ENCODE measurements at regions not wholly inside any gene's neighbourhood (a gene's known extent, or its start where the extent isn't known, plus 50 kb on each side); places are given as distances from the start of the nearest gene placed in this dataset.
"Not testable (repeated sequence)": the region's sequence is repeated elsewhere in the genome, so short reads cannot be mapped to it uniquely, and the experiment has no call there.

DNA sequence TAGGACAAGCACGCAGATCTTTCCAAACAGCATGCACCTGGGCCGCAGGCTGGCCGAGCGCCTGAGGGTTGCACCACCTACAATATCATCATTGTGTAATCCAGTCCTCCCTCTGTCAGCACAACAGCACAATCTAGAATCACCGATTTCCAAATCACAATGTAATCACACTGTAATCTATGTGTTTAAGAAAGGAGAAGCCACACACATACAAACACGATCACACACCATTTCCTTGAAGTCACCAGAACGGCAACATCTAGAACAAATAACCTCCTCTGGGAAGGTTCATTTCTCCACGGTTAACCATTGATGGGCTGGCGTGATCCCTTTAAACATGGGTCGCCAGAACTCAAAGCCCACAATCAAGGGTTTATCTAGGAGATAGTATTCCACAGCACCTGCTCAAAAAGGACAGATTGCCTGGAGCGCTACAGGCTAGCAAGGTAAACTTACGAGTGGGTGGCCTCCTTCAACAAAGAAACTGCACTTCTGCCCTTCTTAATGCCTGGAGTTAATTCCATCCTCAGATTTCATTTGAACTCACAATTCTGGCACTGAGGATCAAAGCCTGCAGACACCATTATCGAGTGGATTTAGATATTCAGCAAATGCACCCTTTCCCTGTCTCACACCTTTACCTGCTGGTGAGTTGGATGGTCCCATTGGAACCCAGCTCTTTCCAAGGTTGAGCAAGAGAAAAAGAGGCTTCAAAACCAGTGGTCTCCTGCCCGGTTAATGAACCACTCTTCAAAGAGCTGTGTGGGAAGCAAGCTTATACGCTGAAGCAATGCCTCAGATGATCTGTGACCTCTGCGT, 83.8 kb upstream of the FOXQ1 start:
- ATAC-seq (replicated peaks in 1 of 2) (no peak), DNase-seq (no peak)
- H3K27ac Mint-ChIP-seq, result no peak overlapping the region
- no peaks in the 10 kb centered on the region for H3K36me3 Mint-ChIP-seq (ENCODE audit: insufficient read depth in 2 of 2)
- no peaks in the 10 kb centered on the region for H3K4me1 Mint-ChIP-seq (ENCODE audit: low read depth)
- no peaks in the 10 kb centered on the region for H3K9me3 Mint-ChIP-seq
- H3K4me3 Mint-ChIP-seq, result no peak overlapping the region
- H3K27me3 Mint-ChIP-seq (ENCODE audit: low read depth), result peaks cover 23% of the 10 kb centered on the region

DNA sequence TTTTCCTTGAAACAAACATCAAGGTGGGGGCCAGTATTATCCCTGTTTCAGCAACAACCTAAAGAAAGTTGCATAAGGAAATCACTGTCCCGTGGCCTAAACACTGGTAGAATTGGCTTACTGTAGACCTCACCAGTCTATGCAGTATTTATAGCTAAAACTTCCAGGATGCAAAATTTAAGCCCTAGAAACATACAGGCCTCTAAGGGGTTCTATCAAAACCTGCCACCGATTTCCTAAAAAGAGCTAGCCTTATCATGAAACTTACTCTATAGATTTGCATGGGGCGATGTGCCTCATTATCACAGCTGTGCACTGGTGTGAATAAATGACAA, 84.3 kb upstream of the FOXQ1 start:
- H3K27me3 Mint-ChIP-seq (ENCODE audit: low read depth), result peaks cover 23% of the 10 kb centered on the region
- H3K9me3 Mint-ChIP-seq, result no peaks in the 10 kb centered on the region
- no peak for ATAC-seq (replicated peaks in 1 of 2)
- no peak for DNase-seq
- no peaks in the 10 kb centered on the region for H3K4me1 Mint-ChIP-seq (ENCODE audit: low read depth)
- no peak overlapping the region for H3K4me3 Mint-ChIP-seq
- no peak overlapping the region for H3K27ac Mint-ChIP-seq
- H3K36me3 Mint-ChIP-seq (ENCODE audit: insufficient read depth in 2 of 2), result no peaks in the 10 kb centered on the region

- H3K4me1 Mint-ChIP-seq (ENCODE audit: low read depth), result no peaks in the 10 kb centered on the region
- DNase-seq, result no peak
- no peaks in the 10 kb centered on the region for H3K9me3 Mint-ChIP-seq
- H3K36me3 Mint-ChIP-seq (ENCODE audit: insufficient read depth in 2 of 2), result no peaks in the 10 kb centered on the region
- no peak overlapping the region for H3K27ac Mint-ChIP-seq
- peaks cover 16% of the 10 kb centered on the region for H3K27me3 Mint-ChIP-seq (ENCODE audit: low read depth)
- no peak for ATAC-seq (replicated peaks in 1 of 2)
- H3K4me3 Mint-ChIP-seq, result no peak overlapping the region
Measured at GRCh38 chr6:1226277-1227099, 85.4 kb upstream of the FOXQ1 start.

DNA sequence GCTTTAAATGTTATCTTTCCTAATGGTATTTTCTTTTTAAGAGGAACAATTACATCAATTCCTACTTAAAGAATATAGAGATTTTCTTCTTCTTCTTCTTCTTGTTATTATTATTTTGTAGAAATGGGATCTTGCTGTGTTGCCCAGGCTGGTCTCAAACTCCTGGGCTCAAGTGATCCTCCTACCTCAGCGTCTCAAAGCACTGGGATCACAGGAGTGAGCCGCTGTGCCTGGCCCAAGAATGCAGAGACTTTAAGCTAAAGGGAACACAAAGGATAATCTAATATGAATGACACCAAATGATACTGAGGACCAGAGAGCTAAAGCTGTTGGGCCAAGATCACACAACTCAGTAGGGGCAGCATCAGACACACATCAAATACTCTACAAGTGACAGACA, 87.4 kb upstream of the FOXQ1 start:
- DNase-seq (no peak), ATAC-seq (replicated peaks in 1 of 2) (no peak)
- Mint-ChIP-seq H3K4me1 (ENCODE audit: low read depth) (no peaks in the 10 kb centered on the region), H3K4me3 (no peak overlapping the region), H3K36me3 (ENCODE audit: insufficient read depth in 2 of 2) (no peaks in the 10 kb centered on the region), H3K27me3 (ENCODE audit: low read depth) (peaks cover 22% of the 10 kb centered on the region), H3K9me3 (no peaks in the 10 kb centered on the region), H3K27ac (no peak overlapping the region)

- Mint-ChIP-seq H3K27me3 (ENCODE audit: low read depth) (peaks cover 20% of the 10 kb centered on the region), H3K27ac (no peak overlapping the region), H3K4me3 (no peak overlapping the region), H3K4me1 (ENCODE audit: low read depth) (no peaks in the 10 kb centered on the region), H3K36me3 (ENCODE audit: insufficient read depth in 2 of 2) (no peaks in the 10 kb centered on the region), H3K9me3 (no peaks in the 10 kb centered on the region)
- ATAC-seq (replicated peaks in 1 of 2), result no peak
- no peak for DNase-seq
Measured at GRCh38 chr6:1222728-1223595, 88.9 kb upstream of the FOXQ1 start.

DNA sequence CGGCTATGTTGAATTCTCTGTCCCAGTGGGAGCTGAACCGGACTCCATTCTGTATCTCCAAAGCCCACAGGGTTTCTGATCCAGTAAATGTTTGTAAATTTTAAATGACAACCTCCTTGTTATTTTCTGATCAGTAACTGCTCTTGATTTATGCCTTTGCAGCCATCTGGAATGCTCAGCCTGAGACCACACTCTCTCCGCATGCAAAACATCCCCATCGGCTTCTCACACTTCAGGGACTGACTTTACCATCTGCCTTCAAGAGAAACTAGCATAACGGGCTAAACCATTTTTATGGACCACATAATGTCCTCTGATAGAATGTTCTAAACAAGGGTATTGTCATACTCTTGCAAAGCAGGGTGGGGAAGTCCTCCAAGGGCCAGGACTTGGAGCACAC, 94.5 kb upstream of the FOXQ1 start:
- H3K4me3 Mint-ChIP-seq, result no peak overlapping the region
- no peaks in the 10 kb centered on the region for H3K9me3 Mint-ChIP-seq
- no peak for DNase-seq
- peaks cover 18% of the 10 kb centered on the region for H3K27me3 Mint-ChIP-seq (ENCODE audit: low read depth)
- H3K36me3 Mint-ChIP-seq (ENCODE audit: insufficient read depth in 2 of 2), result no peaks in the 10 kb centered on the region
- H3K4me1 Mint-ChIP-seq (ENCODE audit: low read depth), result no peaks in the 10 kb centered on the region
- H3K27ac Mint-ChIP-seq, result no peak overlapping the region
- ATAC-seq (replicated peaks in 1 of 2), result no peak

- Mint-ChIP-seq H3K9me3 (no peaks in the 10 kb centered on the region), H3K4me3 (no peak overlapping the region), H3K4me1 (ENCODE audit: low read depth) (no peaks in the 10 kb centered on the region), H3K36me3 (ENCODE audit: insufficient read depth in 2 of 2) (no peaks in the 10 kb centered on the region), H3K27me3 (ENCODE audit: low read depth) (peaks cover 18% of the 10 kb centered on the region), H3K27ac (no peak overlapping the region)
- ATAC-seq (replicated peaks in 1 of 2), result no peak
- DNase-seq, result no peak
Measured at GRCh38 chr6:1216488-1216974, 95.4 kb upstream of the FOXQ1 start.

- Mint-ChIP-seq H3K27me3 (ENCODE audit: low read depth) (peaks cover 18% of the 10 kb centered on the region), H3K27ac (no peak overlapping the region), H3K36me3 (ENCODE audit: insufficient read depth in 2 of 2) (no peaks in the 10 kb centered on the region), H3K9me3 (no peaks in the 10 kb centered on the region), H3K4me3 (no peak overlapping the region), H3K4me1 (ENCODE audit: low read depth) (no peaks in the 10 kb centered on the region)
- DNase-seq, result no peak
- no peak for ATAC-seq (replicated peaks in 1 of 2)
Measured at GRCh38 chr6:1215884-1216487, 95.9 kb upstream of the FOXQ1 start.

GRCh38 chr6:1215023-1215422, 96.9 kb upstream of the FOXQ1 start:
- DNase-seq (no peak), ATAC-seq (replicated peaks in 1 of 2) (no peak)
- no peaks in the 10 kb centered on the region for H3K9me3 Mint-ChIP-seq
- no peak overlapping the region for H3K4me3 Mint-ChIP-seq
- H3K4me1 Mint-ChIP-seq (ENCODE audit: low read depth), result no peaks in the 10 kb centered on the region
- H3K27ac Mint-ChIP-seq, result no peak overlapping the region
- peaks cover 13% of the 10 kb centered on the region for H3K27me3 Mint-ChIP-seq (ENCODE audit: low read depth)
- no peaks in the 10 kb centered on the region for H3K36me3 Mint-ChIP-seq (ENCODE audit: insufficient read depth in 2 of 2)

GRCh38 chr6:1212919-1213318, 99.0 kb upstream of the FOXQ1 start:
- Mint-ChIP-seq H3K9me3 (peaks cover 0 to 3% of the 10 kb centered on the region in 2 donors), H3K4me3 (no peak overlapping the region), H3K36me3 (ENCODE audit: insufficient read depth in 2 of 2) (no peaks in the 10 kb centered on the region), H3K27me3 (ENCODE audit: low read depth) (peaks cover 13% of the 10 kb centered on the region), H3K4me1 (ENCODE audit: low read depth) (no peaks in the 10 kb centered on the region), H3K27ac (no peak overlapping the region)
- DNase-seq (no peak), ATAC-seq (replicated peaks in 1 of 2) (no peak)

GRCh38 chr6:1212138-1212537, 99.8 kb upstream of the FOXQ1 start:
- ATAC-seq (replicated peaks in 1 of 2); H3K27ac Mint-ChIP-seq; H3K36me3 Mint-ChIP-seq (ENCODE audit: insufficient read depth in 2 of 2); H3K4me1 Mint-ChIP-seq (ENCODE audit: low read depth); DNase-seq; H3K4me3 Mint-ChIP-seq; H3K9me3 Mint-ChIP-seq: not testable (repeated sequence)
- H3K27me3 Mint-ChIP-seq (ENCODE audit: low read depth), result peaks cover 13% of the 10 kb centered on the region

- peaks cover 19% of the 10 kb centered on the region for H3K27me3 Mint-ChIP-seq (ENCODE audit: low read depth)
- ATAC-seq (replicated peaks in 1 of 2); H3K4me1 Mint-ChIP-seq (ENCODE audit: low read depth); H3K27ac Mint-ChIP-seq; DNase-seq; H3K36me3 Mint-ChIP-seq (ENCODE audit: insufficient read depth in 2 of 2); H3K9me3 Mint-ChIP-seq; H3K4me3 Mint-ChIP-seq: not testable (repeated sequence)
Measured at GRCh38 chr6:1210631-1211030, 101.3 kb upstream of the FOXQ1 start.
